Keratinocyte (primary cell): ENCODE measurements at regions not wholly inside any gene's neighbourhood (a gene's known extent, or its start where the extent isn't known, plus 50 kb on each side); places are given as distances from the start of the nearest gene placed in this dataset.

Experiments used
- EZH2 ChIP-seq: IDR thresholded peaks from one replicate; pipeline ENCODE4 v1.6.1; 2012; ENCODE audit warnings: inconsistent platforms, mild to moderate bottlenecking, low read length, moderate library complexity
- TF ChIP-seq, protein P1 (sequence below), 3 experiments: IDR thresholded peaks in 1 of 3; conservative IDR thresholded peaks in 1 of 3; optimal IDR thresholded peaks in 1 of 3; 2 replicates in 2 of 3; 3 replicates in 1 of 3; pipeline versions ENCODE3 to v1.5.1; 2011; ENCODE audit warnings: low read length in 3 of 3, mild to moderate bottlenecking in 3 of 3, moderate library complexity in 2 of 3, control low read depth in 1 of 3, inconsistent platforms in 1 of 3; ENCODE audit not compliant: insufficient read depth in 2 of 3; ENCODE audit errors: extremely low read depth in 1 of 3

DNA sequence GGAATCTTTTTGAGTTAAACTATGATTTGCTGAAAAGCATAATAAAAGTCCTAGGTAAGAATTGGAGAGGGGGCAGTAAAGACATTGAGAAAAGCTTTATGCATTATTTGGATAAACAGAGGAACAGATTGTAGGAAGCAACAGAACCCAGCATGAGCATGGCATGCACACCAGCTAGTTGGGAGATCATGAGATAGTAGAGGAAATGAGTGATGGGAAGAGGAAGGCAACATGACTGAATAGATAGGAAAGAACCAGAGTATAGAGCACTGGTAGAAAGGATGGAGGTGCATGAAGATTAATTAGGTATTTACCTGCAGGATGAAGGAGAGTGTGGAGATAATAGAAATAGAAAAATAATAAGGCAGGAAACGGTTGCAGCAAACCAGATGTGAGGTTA, 248.5 kb upstream of the LMO3 start:
- TF ChIP-seq, protein P1, sequence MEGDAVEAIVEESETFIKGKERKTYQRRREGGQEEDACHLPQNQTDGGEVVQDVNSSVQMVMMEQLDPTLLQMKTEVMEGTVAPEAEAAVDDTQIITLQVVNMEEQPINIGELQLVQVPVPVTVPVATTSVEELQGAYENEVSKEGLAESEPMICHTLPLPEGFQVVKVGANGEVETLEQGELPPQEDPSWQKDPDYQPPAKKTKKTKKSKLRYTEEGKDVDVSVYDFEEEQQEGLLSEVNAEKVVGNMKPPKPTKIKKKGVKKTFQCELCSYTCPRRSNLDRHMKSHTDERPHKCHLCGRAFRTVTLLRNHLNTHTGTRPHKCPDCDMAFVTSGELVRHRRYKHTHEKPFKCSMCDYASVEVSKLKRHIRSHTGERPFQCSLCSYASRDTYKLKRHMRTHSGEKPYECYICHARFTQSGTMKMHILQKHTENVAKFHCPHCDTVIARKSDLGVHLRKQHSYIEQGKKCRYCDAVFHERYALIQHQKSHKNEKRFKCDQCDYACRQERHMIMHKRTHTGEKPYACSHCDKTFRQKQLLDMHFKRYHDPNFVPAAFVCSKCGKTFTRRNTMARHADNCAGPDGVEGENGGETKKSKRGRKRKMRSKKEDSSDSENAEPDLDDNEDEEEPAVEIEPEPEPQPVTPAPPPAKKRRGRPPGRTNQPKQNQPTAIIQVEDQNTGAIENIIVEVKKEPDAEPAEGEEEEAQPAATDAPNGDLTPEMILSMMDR (optimal IDR thresholded peaks at IDR 0.05 in 1 of 3, IDR thresholded peaks at IDR 0.05 in 1 of 3, conservative IDR thresholded peaks at IDR 0.05 in 1 of 3; ENCODE audit: extremely low read depth in 1 of 3, insufficient read depth in 2 of 3, low read length in 3 of 3) = no peak
- TF ChIP-seq EZH2 = no peak
